Right renal pelvis (tissue), 4 donors: ENCODE measurements at regions not wholly inside any gene's neighbourhood (a gene's known extent, or its start where the extent isn't known, plus 50 kb on each side); places are given as distances from the start of the nearest gene placed in this dataset.
"Not testable (repeated sequence)": the region's sequence is repeated elsewhere in the genome, so short reads cannot be mapped to it uniquely, and the experiment has no call there.

Experiments used
- DNase-seq, 4 donors: peaks; one replicate each; pipeline ENCODE4 v3.0.0-alpha.2; 2013; ENCODE audit warnings: low read depth in 4 of 4, low spot score in 3 of 4, missing footprints in 1 of 4

- no peak for DNase-seq
These were observed 224.5 kb upstream of the CHAC2 start for GRCh38 chr2:53543083-53543482.

GRCh38 chr2:53536583-53537361, 230.8 kb upstream of the CHAC2 start:
- DNase-seq = no peak

DNA sequence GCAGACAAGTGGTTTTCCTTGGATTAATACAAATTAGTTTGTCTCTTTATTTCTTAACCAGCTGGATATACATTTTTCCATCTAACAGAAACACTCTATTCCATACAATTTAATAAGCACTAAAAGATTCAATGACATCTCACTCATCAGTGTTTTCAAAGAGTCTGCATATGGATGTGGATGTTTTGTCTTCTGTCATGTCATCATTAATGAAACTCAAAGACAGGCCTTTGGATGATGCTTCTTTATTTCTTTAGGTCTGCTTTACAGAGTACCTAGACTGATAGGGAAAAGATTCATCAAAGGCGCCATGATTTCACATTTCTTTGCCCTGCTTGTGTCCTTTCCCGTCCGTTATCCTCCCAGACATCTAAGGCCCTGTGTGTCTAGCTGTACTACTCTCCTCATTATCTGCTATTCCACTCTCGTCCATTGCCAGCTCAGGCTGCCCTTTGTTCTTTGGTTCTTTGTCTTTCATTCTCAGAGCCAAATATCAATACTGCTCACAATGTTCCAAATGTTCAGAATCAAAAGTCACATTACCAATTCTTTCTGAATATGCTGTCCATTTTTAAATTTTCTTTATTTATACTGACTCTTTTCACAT, 232.3 kb upstream of the CHAC2 start:
- no peak for DNase-seq

DNA sequence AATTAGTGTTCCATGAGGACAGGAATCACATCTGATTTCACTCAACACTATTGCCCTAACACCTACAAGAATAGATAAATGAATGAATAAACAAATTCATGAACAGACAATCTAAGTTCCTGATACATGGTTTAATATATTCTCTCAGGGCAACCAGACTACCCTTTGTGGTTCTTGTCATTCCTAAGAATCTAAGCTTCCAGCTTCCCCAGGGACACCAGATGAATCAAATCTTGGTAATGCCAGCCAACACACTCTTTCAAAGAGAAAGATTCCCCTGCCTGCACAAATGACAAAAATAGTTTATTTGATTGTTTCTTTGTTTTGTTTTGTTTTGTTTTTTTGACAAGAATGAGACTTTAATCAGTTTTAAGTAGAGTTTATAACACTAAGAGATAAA, 237.5 kb upstream of the CHAC2 start:
- DNase-seq = no peak

GRCh38 chr2:53527056-53527455, 240.5 kb upstream of the CHAC2 start:
- DNase-seq = no peak

- DNase-seq = no peak
These were observed 247.4 kb upstream of the CHAC2 start for GRCh38 chr2:53519918-53520841.

GRCh38 chr2:53517406-53517805, 250.2 kb upstream of the CHAC2 start:
- DNase-seq = no peak

- no peak for DNase-seq
These were observed 251.0 kb upstream of the CHAC2 start for GRCh38 chr2:53516650-53517049.

DNA sequence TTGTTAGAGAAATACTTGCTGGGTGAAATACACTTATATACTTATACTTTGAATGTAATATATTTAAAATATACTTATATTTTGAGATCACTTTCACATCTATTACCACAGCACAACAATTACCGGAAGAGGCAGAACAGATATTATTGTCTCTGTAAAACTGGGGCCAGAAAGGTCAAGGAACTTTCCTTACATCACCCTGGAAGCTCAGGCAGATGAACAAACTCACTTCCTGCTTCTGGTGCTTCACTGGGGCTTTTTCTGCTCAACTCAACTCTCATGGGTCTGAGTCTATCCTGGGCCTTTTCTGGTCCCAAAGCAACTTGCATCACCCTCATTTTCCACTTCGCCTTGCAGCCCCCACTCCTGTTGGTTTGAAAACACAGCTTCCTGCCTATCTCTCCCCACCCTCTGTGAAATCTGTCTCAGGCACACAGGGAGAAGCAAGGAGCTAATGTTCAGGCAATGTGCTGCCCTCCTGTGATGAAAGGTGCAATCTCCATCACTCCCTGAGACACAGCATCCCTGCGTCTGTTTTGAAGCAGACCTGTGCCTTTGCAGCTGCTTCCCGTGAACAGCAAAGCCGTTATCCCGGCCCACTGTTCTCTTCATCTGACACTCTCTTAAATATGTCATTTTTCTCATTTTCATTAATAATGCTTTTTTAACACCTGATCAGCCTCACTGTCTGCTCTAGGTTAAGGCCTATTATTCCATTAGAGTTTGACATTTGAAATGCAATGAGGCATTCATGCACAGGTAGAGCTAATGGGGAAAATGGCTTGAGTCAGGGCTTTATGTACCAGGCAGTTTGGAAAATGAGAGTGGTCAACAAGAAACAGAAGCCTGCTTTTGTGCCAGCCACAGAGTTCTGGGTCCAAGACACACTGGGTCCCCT, 251.9 kb upstream of the CHAC2 start:
- no peak for DNase-seq

DNA sequence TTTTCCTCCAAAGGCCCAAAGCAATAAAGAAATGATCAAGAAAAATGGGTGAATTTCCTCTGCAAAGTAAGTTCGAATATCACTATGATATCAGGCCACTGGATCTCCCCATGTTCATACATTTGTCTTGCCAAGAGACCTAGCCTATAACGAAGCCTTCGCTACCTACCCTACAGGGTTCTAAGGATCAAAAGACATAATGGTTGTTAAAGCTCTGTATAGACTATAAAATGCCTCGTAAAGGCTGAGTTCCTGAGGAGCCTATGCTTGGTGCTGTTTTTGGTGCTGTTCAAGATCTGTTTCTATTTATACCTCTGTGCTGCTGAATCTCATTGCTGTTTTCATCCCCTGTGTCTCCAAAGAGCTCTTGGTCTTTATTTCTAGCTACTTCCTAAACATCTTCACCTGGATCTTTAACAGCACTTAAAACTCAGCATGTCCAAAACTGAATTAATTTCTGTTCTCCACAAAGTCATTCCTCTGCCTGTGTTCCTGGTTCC, 254.4 kb upstream of the CHAC2 start:
- no peak for DNase-seq

GRCh38 chr2:53512071-53512826, 255.4 kb upstream of the CHAC2 start:
- DNase-seq = no peak

DNA sequence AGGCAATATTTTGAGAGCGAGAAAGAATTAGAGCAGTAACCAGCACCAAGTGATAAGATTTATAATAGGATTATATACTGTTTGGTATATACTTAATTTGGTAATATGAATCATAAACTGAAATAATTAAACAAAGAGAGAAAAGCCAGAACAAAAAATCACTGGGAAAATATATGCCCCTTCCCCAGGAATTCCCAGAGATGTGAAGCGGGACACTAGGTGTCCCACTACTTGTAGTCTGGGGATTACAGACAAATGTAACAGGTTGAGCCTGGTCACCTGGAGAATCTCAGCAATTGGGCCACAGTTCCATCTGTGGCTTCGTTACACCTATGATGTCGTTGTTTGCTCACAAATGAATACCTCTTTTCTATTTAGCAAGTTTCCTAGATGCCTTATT, 256.1 kb upstream of the CHAC2 start:
- no peak for DNase-seq

DNA sequence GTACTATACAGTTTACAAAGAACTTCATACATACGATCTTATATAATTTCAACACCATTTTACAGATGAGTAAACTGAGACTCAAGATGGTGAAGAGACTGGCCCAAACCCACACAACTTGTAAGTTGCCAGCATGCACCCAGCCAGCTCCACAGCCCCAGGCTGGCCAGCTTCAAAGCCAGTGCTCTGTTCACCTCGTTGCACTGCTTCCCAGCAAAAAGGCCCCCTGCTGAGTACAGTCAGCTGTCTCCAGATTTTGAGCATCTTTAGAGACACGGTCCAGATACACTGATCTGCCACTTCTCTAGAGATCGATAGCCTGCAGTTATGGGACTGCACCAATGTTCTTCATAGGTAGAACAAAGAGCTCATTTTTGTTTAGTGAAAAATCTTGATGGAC, 257.2 kb upstream of the CHAC2 start:
- DNase-seq = no peak

GRCh38 chr2:53509831-53510388, 257.7 kb upstream of the CHAC2 start:
- DNase-seq = no peak

DNA sequence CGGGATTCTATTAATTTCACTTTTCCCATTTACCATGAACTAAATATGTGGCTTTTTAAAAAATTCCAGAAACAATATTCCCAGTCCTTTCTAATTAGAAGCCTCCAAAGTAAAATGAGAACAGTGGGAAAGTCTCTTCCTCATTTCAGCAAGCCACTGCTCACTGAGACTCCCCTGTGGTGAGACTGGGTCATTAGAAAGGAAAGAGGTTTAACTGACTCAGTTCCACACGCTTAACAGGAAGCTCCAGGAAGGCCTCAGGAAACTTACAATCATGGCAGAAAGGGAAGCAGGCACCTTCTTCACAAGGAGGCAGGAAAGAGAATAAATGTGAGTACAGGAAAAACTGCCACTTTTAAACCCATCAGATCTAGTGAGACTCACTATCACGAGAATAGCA, 258.9 kb upstream of the CHAC2 start:
- DNase-seq = no peak

- DNase-seq = not testable (repeated sequence)
These were observed 260.5 kb upstream of the CHAC2 start for GRCh38 chr2:53507070-53507469.

DNA sequence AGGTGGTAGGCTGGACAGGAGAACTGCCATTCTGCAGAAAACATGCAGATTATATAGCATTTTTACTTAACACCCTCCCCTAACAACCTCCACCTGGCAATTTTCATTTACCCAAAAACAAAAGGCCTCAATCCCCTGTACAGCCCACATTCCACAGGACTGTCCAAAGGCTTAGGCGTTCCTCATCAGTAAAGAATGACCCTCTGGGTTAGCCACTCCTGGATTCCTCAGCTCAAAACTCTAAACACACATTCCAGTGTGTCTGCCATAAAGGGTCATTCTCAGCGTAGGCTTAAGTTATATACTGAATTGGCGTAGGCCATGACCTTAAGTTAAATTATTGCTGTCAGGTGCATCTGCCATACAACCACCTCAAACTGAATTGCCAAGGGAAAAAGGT, 261.8 kb upstream of the CHAC2 start:
- no peak for DNase-seq

DNA sequence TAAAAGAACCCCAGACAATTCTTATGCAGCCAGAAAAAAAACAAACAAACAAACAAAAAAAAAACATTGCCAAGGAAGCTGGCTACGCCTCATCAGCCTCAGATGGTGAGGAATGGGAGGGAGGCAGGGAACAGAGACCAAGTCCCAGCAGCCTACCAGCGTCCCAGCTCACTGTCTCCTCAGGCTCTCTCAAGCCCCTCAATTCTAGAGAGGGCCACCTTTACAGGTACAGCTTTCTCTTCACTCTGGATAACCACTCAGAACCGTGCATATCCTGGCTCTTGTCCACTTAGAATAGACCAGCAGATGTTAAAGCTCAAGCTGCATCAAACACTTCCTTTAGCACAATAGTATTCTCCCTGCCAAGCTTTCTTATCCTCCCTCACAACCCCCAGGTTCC, 263.1 kb upstream of the CHAC2 start:
- no peak for DNase-seq

DNA sequence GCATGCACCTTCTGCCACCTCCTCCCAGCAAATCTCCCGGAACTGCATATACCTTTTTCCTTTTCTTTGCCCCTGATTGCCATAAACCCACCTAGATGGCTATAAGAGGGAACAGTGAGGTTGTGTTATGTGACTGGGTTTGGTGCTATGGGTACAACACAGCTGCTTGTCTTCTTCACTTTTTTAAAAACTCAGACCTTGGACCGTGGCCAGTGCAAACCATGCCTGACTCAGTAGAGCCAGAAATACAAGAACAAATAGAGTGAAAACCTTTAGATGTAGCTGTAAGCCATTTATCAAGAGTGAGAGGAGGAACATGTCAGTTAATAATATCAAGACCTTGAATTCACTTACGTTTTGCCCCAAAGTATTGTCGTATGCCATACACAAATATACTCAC, 267.4 kb upstream of the CHAC2 start:
- no peak for DNase-seq
